Fibroblast of mammary gland (primary cell): ENCODE measurements at regions not wholly inside any gene's neighbourhood (a gene's known extent, or its start where the extent isn't known, plus 50 kb on each side); places are given as distances from the start of the nearest gene placed in this dataset.

ENCODE experiments used
- DNase-seq: peaks from one replicate; pipeline ENCODE4 v3.0.0-alpha.2; 2010; ENCODE audit warnings: low read depth
- H3K4me3 ChIP-seq: 2 replicates; pipeline ENCODE4 v1.5.1; 2011; ENCODE audit warnings: low read depth, mild to moderate bottlenecking, low read length, moderate library complexity; ENCODE audit not compliant: control insufficient read depth
- CTCF ChIP-seq: conservative IDR thresholded peaks from 2 replicates; pipeline ENCODE4 v1.5.1; 2011; ENCODE audit warnings: low read depth, low read length, inconsistent platforms; ENCODE audit not compliant: control insufficient read depth, insufficient read depth

GRCh38 chr15:94105760-94106159 lies 125.6 kb upstream of the MCTP2 start:
- H3K4me3 ChIP-seq, result no peak overlapping the region
- DNase-seq, result no peak
- no peak for TF ChIP-seq CTCF

- no peak overlapping the region for H3K4me3 ChIP-seq
- DNase-seq, result no peak
- TF ChIP-seq CTCF, result no peak
Measured at GRCh38 chr15:94100863-94101262, 130.5 kb upstream of the MCTP2 start.

- TF ChIP-seq CTCF, result no peak
- no peak for DNase-seq
- H3K4me3 ChIP-seq, result no peak overlapping the region
Measured at GRCh38 chr15:94099574-94099960, 131.8 kb upstream of the MCTP2 start.

GRCh38 chr15:94098921-94099573 lies 132.3 kb upstream of the MCTP2 start:
- no peak for DNase-seq
- no peak overlapping the region for H3K4me3 ChIP-seq
- no peak for TF ChIP-seq CTCF

- DNase-seq, result peak; percentile 77
- H3K4me3 ChIP-seq, result no peak overlapping the region
- no peak for TF ChIP-seq CTCF
Measured at GRCh38 chr15:94097552-94097951, 133.8 kb upstream of the MCTP2 start.

GRCh38 chr15:94094310-94094709 lies 137.1 kb upstream of the MCTP2 start:
- no peak overlapping the region for H3K4me3 ChIP-seq
- DNase-seq, result no peak
- no peak for TF ChIP-seq CTCF

GRCh38 chr15:94086341-94086740 lies 145.0 kb upstream of the MCTP2 start:
- TF ChIP-seq CTCF, result no peak
- DNase-seq, result peak; percentile 68
- no peak overlapping the region for H3K4me3 ChIP-seq
